Activated naive CD8-positive, alpha-beta T cell (primary cell): ENCODE measurements at regions not wholly inside any gene's neighbourhood (a gene's known extent, or its start where the extent isn't known, plus 50 kb on each side); places are given as distances from the start of the nearest gene placed in this dataset.

Experiments
- H3K27ac Mint-ChIP-seq: one replicate; pipeline ENCODE4 v1.8.0; 2021; ENCODE audit warnings: mixed read lengths
- H3K27me3 Mint-ChIP-seq: one replicate; pipeline ENCODE4 v1.8.0; 2021; ENCODE audit warnings: mixed read lengths
- H3K36me3 Mint-ChIP-seq: one replicate; pipeline ENCODE4 v1.8.0; 2021; ENCODE audit warnings: mixed read lengths
- H3K4me1 Mint-ChIP-seq: one replicate; pipeline ENCODE4 v1.8.0; 2021; ENCODE audit warnings: low read depth, mixed read lengths
- H3K4me3 Mint-ChIP-seq: one replicate; pipeline ENCODE4 v1.8.0; 2021; ENCODE audit warnings: mild to moderate bottlenecking, mixed read lengths
- H3K9me3 Mint-ChIP-seq: one replicate; pipeline ENCODE4 v1.8.0; 2021; ENCODE audit warnings: low read depth, mixed read lengths

GRCh38 chr21:39124681-39125251 is 58.5 kb downstream of the PSMG1 start:
- H3K4me3 Mint-ChIP-seq: no peak overlapping the region
- no peaks in the 10 kb centered on the region for H3K27me3 Mint-ChIP-seq
- peaks cover 3% of the 10 kb centered on the region for H3K36me3 Mint-ChIP-seq
- no peak overlapping the region for H3K27ac Mint-ChIP-seq
- peaks cover 15% of the 10 kb centered on the region for H3K9me3 Mint-ChIP-seq
- H3K4me1 Mint-ChIP-seq: no peaks in the 10 kb centered on the region

- Mint-ChIP-seq H3K27me3 (no peaks in the 10 kb centered on the region), H3K4me3 (no peak overlapping the region), H3K36me3 (peaks cover 3% of the 10 kb centered on the region), H3K4me1 (no peaks in the 10 kb centered on the region), H3K9me3 (peaks cover 15% of the 10 kb centered on the region), H3K27ac (no peak overlapping the region)
These were observed 59.9 kb downstream of the PSMG1 start for GRCh38 chr21:39123375-39123774.

- H3K27ac Mint-ChIP-seq: no peak overlapping the region
- no peaks in the 10 kb centered on the region for H3K4me1 Mint-ChIP-seq
- peaks cover 15% of the 10 kb centered on the region for H3K9me3 Mint-ChIP-seq
- H3K36me3 Mint-ChIP-seq: peaks cover 3% of the 10 kb centered on the region
- peaks cover 2% of the 10 kb centered on the region for H3K27me3 Mint-ChIP-seq
- no peak overlapping the region for H3K4me3 Mint-ChIP-seq
These were observed 61.5 kb downstream of the PSMG1 start for GRCh38 chr21:39121600-39122355.

- H3K9me3 Mint-ChIP-seq: peaks cover 15% of the 10 kb centered on the region
- H3K4me1 Mint-ChIP-seq: no peaks in the 10 kb centered on the region
- H3K27me3 Mint-ChIP-seq: peaks cover 2% of the 10 kb centered on the region
- no peak overlapping the region for H3K4me3 Mint-ChIP-seq
- H3K27ac Mint-ChIP-seq: no peak overlapping the region
- peaks cover 3% of the 10 kb centered on the region for H3K36me3 Mint-ChIP-seq
These were observed 62.2 kb downstream of the PSMG1 start for GRCh38 chr21:39120876-39121599.

GRCh38 chr21:39119891-39120290 is 63.4 kb downstream of the PSMG1 start:
- peaks cover 3% of the 10 kb centered on the region for H3K36me3 Mint-ChIP-seq
- H3K27me3 Mint-ChIP-seq: peaks cover 2% of the 10 kb centered on the region
- no peak overlapping the region for H3K4me3 Mint-ChIP-seq
- peaks cover 15% of the 10 kb centered on the region for H3K9me3 Mint-ChIP-seq
- H3K4me1 Mint-ChIP-seq: no peaks in the 10 kb centered on the region
- H3K27ac Mint-ChIP-seq: no peak overlapping the region

- H3K27ac Mint-ChIP-seq: no peak overlapping the region
- H3K4me3 Mint-ChIP-seq: no peak overlapping the region
- H3K9me3 Mint-ChIP-seq: peaks cover 13% of the 10 kb centered on the region
- peaks cover 3% of the 10 kb centered on the region for H3K36me3 Mint-ChIP-seq
- peaks cover 2% of the 10 kb centered on the region for H3K27me3 Mint-ChIP-seq
- H3K4me1 Mint-ChIP-seq: no peaks in the 10 kb centered on the region
These were observed 64.5 kb downstream of the PSMG1 start for GRCh38 chr21:39118604-39119215.

- Mint-ChIP-seq H3K27ac (no peak overlapping the region), H3K36me3 (peaks cover 3% of the 10 kb centered on the region), H3K9me3 (peaks cover 7% of the 10 kb centered on the region), H3K27me3 (peaks cover 2% of the 10 kb centered on the region), H3K4me1 (no peaks in the 10 kb centered on the region), H3K4me3 (no peak overlapping the region)
These were observed 65.2 kb downstream of the PSMG1 start for GRCh38 chr21:39118061-39118460.

- Mint-ChIP-seq H3K27me3 (peaks cover 2% of the 10 kb centered on the region), H3K27ac (no peak overlapping the region), H3K4me1 (no peaks in the 10 kb centered on the region), H3K9me3 (peaks cover 5% of the 10 kb centered on the region), H3K4me3 (no peak overlapping the region), H3K36me3 (peaks cover 3% of the 10 kb centered on the region)
These were observed 65.7 kb downstream of the PSMG1 start for GRCh38 chr21:39117440-39117970.

- H3K4me3 Mint-ChIP-seq: no peak overlapping the region
These were observed 66.4 kb downstream of the PSMG1 start for GRCh38 chr21:39116761-39117439.

GRCh38 chr21:39115576-39116235 is 67.5 kb downstream of the PSMG1 start:
- H3K4me1 Mint-ChIP-seq: no peaks in the 10 kb centered on the region

More at GRCh38 chr21:39116761-39117439, 66.4 kb downstream of the PSMG1 start:
- Mint-ChIP-seq H3K27me3 (peaks cover 2% of the 10 kb centered on the region), H3K27ac (no peak overlapping the region), H3K9me3 (no peaks in the 10 kb centered on the region), H3K4me1 (no peaks in the 10 kb centered on the region), H3K36me3 (no peaks in the 10 kb centered on the region)

GRCh38 chr21:39114871-39115575 is 68.2 kb downstream of the PSMG1 start:
- peaks cover 2% of the 10 kb centered on the region for H3K27me3 Mint-ChIP-seq

More at GRCh38 chr21:39115576-39116235, 67.5 kb downstream of the PSMG1 start:
- Mint-ChIP-seq H3K36me3 (no peaks in the 10 kb centered on the region), H3K4me3 (no peak overlapping the region), H3K27ac (no peak overlapping the region), H3K27me3 (peaks cover 2% of the 10 kb centered on the region), H3K9me3 (no peaks in the 10 kb centered on the region)

GRCh38 chr21:39111931-39112550 is 71.2 kb downstream of the PSMG1 start:
- no peak overlapping the region for H3K27ac Mint-ChIP-seq
- no peak overlapping the region for H3K4me3 Mint-ChIP-seq
- H3K27me3 Mint-ChIP-seq: no peaks in the 10 kb centered on the region
- no peaks in the 10 kb centered on the region for H3K9me3 Mint-ChIP-seq
- H3K4me1 Mint-ChIP-seq: no peaks in the 10 kb centered on the region
- no peaks in the 10 kb centered on the region for H3K36me3 Mint-ChIP-seq

More at GRCh38 chr21:39114871-39115575, 68.2 kb downstream of the PSMG1 start:
- H3K4me1 Mint-ChIP-seq: no peaks in the 10 kb centered on the region
- H3K9me3 Mint-ChIP-seq: no peaks in the 10 kb centered on the region
- no peak overlapping the region for H3K4me3 Mint-ChIP-seq
- no peak overlapping the region for H3K27ac Mint-ChIP-seq
- no peaks in the 10 kb centered on the region for H3K36me3 Mint-ChIP-seq

GRCh38 chr21:39110431-39110830 is 72.8 kb downstream of the PSMG1 start:
- Mint-ChIP-seq H3K27me3 (no peaks in the 10 kb centered on the region), H3K4me1 (no peaks in the 10 kb centered on the region)

More at GRCh38 chr21:39110431-39110830, 72.8 kb downstream of the PSMG1 start:
- Mint-ChIP-seq H3K36me3 (no peaks in the 10 kb centered on the region), H3K9me3 (no peaks in the 10 kb centered on the region), H3K27ac (no peak overlapping the region), H3K4me3 (no peak overlapping the region)
